Endodermal cell (in vitro differentiated cells): ENCODE measurements at regions not wholly inside any gene's neighbourhood (a gene's known extent, or its start where the extent isn't known, plus 50 kb on each side); places are given as distances from the start of the nearest gene placed in this dataset.

Experiments used
- DNase-seq: peaks from one replicate; pipeline ENCODE4 v3.0.0-alpha.2; 2017
- H3K27ac ChIP-seq: 2 replicates; pipeline ENCODE4 v1.5.1; 2013; ENCODE audit warnings: mild to moderate bottlenecking, low read depth, low read length, moderate library complexity
- H3K27me3 ChIP-seq: 2 replicates; pipeline ENCODE4 v1.6.1; 2013; ENCODE audit warnings: mild to moderate bottlenecking, low read length, moderate library complexity; ENCODE audit not compliant: insufficient read depth, control insufficient read depth, poor library complexity, severe bottlenecking
- H3K36me3 ChIP-seq: 2 replicates; pipeline ENCODE4 v1.7.0; 2013; ENCODE audit warnings: mild to moderate bottlenecking, low read length, moderate library complexity; ENCODE audit not compliant: control insufficient read depth, insufficient read depth
- H3K4me1 ChIP-seq: one replicate; pipeline ENCODE4 v1.7.0; 2013; ENCODE audit warnings: low read length; ENCODE audit not compliant: control insufficient read depth, insufficient read depth
- H3K4me3 ChIP-seq: 2 replicates; pipeline ENCODE4 v1.5.1; 2013; ENCODE audit warnings: mild to moderate bottlenecking, low read length, moderate library complexity
- H3K9ac ChIP-seq: 2 replicates; pipeline ENCODE4 v1.6.1; 2013; ENCODE audit warnings: mild to moderate bottlenecking, low read length, moderate library complexity; ENCODE audit not compliant: poor library complexity, severe bottlenecking; ENCODE audit errors: extremely low read depth
- H3K9me3 ChIP-seq: 2 replicates; pipeline ENCODE4 v1.6.1; 2013; ENCODE audit warnings: mild to moderate bottlenecking, low read length, moderate library complexity; ENCODE audit not compliant: control insufficient read depth
- H3K27ac Mint-ChIP-seq: 2 replicates; pipeline ENCODE4 v1.8.0; 2020; ENCODE audit warnings: mixed read lengths
- H3K27me3 Mint-ChIP-seq: 2 replicates; pipeline ENCODE4 v1.8.0; 2021; ENCODE audit warnings: mild to moderate bottlenecking, mixed read lengths; ENCODE audit not compliant: insufficient read depth
- H3K36me3 Mint-ChIP-seq: 2 replicates; pipeline ENCODE4 v1.8.0; 2020; ENCODE audit warnings: low read depth, mixed read lengths
- H3K4me1 Mint-ChIP-seq: 2 replicates; pipeline ENCODE4 v1.8.0; 2020; ENCODE audit warnings: mixed read lengths
- H3K4me3 Mint-ChIP-seq: 2 replicates; pipeline ENCODE4 v1.8.0; 2020; ENCODE audit warnings: mild to moderate bottlenecking, moderate library complexity, mixed read lengths
- H3K9me3 Mint-ChIP-seq: 2 replicates; pipeline ENCODE4 v1.8.0; 2020; ENCODE audit warnings: mild to moderate bottlenecking, mixed read lengths
- CTCF ChIP-seq: fragments of 200-600 bp; sonication (generic); conservative IDR thresholded peaks from 2 replicates; pipeline ENCODE4 v1.5.0; 2021; ENCODE audit warnings: antibody characterized with exemption, mild to moderate bottlenecking
- WGBS, 2 experiments: methylation state at CpG; one replicate each; pipeline versions ENCODE4 v1.1.5 to v1.1.7; 2013; ENCODE audit warnings: missing lambda C conversion rate in 2 of 2, mixed read lengths in 1 of 2; ENCODE audit not compliant: insufficient coverage in 1 of 2, insufficient read length in 1 of 2; 5-methylcytosine and 5-hydroxymethylcytosine counted together

- Histone ChIP-seq H3K27me3 (no peaks in the 10 kb centered on the region), H3K4me3 (no peak overlapping the region), H3K27ac (no peak overlapping the region), H3K36me3 (no peaks in the 10 kb centered on the region), H3K9me3 (no peaks in the 10 kb centered on the region), H3K9ac (no peak overlapping the region), H3K4me1 (no peaks in the 10 kb centered on the region)
- peaks cover 19% of the 10 kb centered on the region for H3K4me1 Mint-ChIP-seq
- WGBS, 2 experiments, result 93% methylated on average over 3 of the region's 3 CpGs; no CpG with 5 or more reads in 1 of the 2 experiments
- H3K27me3 Mint-ChIP-seq, result no peaks in the 10 kb centered on the region
- no peak overlapping the region for H3K4me3 Mint-ChIP-seq
- H3K36me3 Mint-ChIP-seq, result no peaks in the 10 kb centered on the region
- TF ChIP-seq CTCF, result no peak
- H3K9me3 Mint-ChIP-seq, result no peaks in the 10 kb centered on the region
- H3K27ac Mint-ChIP-seq, result no peak overlapping the region
- DNase-seq, result no peak
Measured at GRCh38 chr2:116733699-116734098, 1080.8 kb upstream of the DDX18 start.

DNA sequence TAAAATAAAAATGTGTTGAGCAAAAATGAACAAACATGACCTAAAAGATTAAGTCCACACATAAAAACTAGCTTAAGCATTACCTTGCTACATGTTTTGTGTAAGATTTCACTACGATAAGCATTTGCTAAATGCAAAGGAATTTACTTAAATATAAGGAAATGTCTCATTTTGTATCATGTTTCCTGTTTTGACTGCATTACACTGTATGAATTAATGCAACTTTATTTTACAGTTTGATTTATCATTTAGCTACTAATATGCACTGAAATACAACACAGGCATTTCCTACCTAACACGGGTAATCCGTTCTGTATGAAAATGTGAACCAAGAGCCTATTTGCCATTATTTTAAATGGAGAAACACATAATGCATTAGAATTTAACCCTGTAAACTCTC, 1076.5 kb upstream of the DDX18 start:
- Histone ChIP-seq H3K4me3 (no peak overlapping the region), H3K27ac (no peak overlapping the region), H3K4me1 (no peaks in the 10 kb centered on the region), H3K36me3 (no peaks in the 10 kb centered on the region), H3K9ac (no peak overlapping the region), H3K27me3 (no peaks in the 10 kb centered on the region), H3K9me3 (no peaks in the 10 kb centered on the region)
- H3K27ac Mint-ChIP-seq, result no peak overlapping the region
- no peaks in the 10 kb centered on the region for H3K36me3 Mint-ChIP-seq
- no peak for TF ChIP-seq CTCF
- no peaks in the 10 kb centered on the region for H3K27me3 Mint-ChIP-seq
- no peaks in the 10 kb centered on the region for H3K4me1 Mint-ChIP-seq
- no peak overlapping the region for H3K4me3 Mint-ChIP-seq
- WGBS, 2 experiments, result 98% methylated on average over 3 of the region's 3 CpGs; no CpG with 5 or more reads in 1 of the 2 experiments
- no peaks in the 10 kb centered on the region for H3K9me3 Mint-ChIP-seq
- no peak for DNase-seq

DNA sequence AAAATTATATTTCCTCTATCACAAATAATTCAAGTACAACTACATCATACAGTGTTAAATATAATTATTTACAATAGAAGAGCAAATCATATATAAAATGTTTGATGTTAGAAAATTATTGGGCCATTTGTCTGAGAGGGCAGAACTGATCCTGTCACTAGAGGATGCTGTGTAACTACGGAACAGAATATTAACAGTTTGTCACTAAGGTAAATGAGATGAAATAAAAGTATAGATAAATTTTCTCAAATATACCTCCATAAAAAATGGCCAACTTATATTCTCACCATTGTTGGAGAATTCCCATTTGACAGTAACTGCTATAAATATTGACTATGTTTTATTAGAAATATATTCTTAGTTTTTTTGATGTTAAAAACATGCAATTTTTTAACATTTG, 1067.4 kb upstream of the DDX18 start:
- H3K9me3 ChIP-seq, result no peaks in the 10 kb centered on the region
- DNase-seq, result no peak
- no peak overlapping the region for H3K27ac ChIP-seq
- no peak overlapping the region for H3K4me3 ChIP-seq
- 100% methylated on average over 1 of the region's 1 CpG; no CpG with 5 or more reads in 1 of the 2 experiments for WGBS, 2 experiments
- no peaks in the 10 kb centered on the region for H3K27me3 ChIP-seq
- Mint-ChIP-seq H3K4me1 (no peaks in the 10 kb centered on the region), H3K27ac (no peak overlapping the region), H3K36me3 (no peaks in the 10 kb centered on the region), H3K9me3 (no peaks in the 10 kb centered on the region), H3K27me3 (no peaks in the 10 kb centered on the region), H3K4me3 (no peak overlapping the region)
- H3K4me1 ChIP-seq, result no peaks in the 10 kb centered on the region
- TF ChIP-seq CTCF, result peak; percentile 65
- H3K36me3 ChIP-seq, result no peaks in the 10 kb centered on the region
- H3K9ac ChIP-seq, result no peak overlapping the region
